ENCODE measurements at regions not wholly inside any gene's neighbourhood (a gene's known extent, or its start where the extent isn't known, plus 50 kb on each side); places are given as distances from the start of the nearest gene placed in this dataset.

DNA sequence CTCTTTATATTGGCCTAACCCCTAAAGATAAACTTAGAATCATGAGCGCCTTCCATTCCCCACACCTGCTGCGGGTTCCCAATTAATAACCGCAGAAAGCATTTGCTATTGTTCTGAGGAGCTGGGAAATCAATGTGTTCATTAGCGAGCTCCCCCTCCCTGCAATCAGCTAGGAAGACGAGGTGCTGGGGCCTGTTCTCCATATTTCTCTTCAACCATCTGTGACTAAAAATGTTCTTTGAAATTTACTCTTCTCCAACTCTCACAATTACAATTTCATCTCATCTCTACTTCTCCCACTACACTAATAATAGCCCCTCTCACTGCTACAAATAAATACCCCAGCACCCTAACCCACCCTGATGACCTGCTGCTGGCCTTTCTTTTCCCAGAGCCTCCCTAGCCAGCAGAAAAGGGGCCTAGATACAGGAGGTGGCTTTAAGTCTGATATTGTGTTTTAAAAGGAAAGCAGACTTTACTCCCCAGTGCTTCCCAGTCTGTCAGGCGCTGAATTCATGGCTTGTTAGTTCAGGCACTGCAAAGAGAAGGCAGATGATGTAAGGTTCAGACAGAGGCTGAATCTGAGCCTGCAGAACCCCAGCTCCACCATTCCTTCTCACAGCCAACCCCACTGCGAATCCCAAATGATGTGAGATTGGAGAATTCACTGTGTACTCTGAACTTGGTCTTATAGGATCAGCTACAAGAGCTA lies 477.5 kb upstream of the DAB1 start:
- no peak for DNase-seq

- DNase-seq, result no peak
Measured at GRCh38 chr1:57898531-57898930, 474.7 kb upstream of the DAB1 start.

DNA sequence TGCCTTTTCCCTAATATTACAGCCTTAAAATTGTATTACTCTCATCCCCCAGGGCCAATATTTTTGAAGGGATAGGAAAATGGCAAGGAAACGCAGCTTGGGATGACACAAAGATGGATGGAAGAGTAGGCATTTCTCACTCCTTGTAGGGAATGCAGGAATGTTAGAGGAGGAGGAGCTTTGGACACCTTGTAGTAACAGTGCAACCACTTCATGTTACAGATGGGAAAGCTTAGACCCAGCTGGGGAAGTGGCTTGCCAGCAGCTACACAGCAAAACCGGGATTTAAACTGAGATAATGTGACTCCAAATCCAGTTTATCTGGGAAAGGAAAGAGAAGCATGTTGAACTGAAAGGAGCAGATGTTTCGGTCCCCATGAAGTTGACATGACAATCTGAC lies 473.7 kb upstream of the DAB1 start:
- no peak for DNase-seq

DNA sequence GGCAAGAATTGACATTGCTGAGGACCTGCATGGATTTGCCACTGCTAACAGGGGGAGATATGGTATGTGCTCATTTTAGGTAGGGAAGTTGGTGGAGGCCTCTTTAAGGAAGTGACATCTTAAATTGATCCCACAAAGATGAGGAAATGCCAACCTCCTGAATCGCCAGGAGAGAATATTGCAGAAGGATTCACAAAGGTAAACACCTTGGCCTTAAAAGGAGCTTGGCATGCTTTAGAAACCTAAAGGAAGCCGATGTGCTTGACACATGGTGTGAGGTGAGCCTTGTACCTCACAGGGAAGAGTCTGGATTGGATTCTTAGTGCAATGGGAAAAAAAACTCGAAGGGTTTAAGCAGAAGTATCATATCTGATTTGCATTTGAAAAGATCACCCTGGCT lies 470.5 kb upstream of the DAB1 start:
- no peak for DNase-seq

DNA sequence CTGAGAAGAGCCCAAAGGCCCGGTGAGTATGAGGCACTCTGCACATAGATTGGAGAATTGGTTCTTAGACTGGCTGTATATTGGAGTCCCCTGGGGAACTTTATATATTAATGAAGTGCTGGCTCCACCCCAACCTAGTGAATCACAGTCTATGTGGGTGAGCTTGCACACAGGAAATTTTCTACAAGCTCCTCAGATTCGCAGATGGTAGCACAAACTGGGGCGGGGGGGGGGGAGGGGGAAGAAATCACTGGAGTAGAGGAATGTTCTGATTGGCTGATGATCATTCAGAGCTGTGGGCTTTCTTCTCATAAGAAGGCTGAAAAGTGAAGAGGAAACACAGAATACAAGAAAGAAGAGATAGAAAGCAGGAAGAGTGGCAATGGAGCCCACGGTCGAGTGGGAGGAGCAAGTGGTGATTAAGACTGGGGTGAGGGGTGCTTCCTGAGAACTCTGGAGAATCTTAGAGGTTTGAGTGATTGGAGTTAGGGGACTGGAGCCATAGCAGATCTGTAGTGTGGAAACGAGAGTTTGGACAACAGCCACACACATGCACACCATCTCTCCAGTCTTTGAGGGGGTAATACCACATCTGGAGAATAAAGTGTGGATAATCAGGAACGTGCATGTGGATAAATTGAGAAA lies 465.9 kb upstream of the DAB1 start:
- no peak for DNase-seq

- DNase-seq, result no peak
Measured at GRCh38 chr1:57887964-57888491, 464.2 kb upstream of the DAB1 start.

DNA sequence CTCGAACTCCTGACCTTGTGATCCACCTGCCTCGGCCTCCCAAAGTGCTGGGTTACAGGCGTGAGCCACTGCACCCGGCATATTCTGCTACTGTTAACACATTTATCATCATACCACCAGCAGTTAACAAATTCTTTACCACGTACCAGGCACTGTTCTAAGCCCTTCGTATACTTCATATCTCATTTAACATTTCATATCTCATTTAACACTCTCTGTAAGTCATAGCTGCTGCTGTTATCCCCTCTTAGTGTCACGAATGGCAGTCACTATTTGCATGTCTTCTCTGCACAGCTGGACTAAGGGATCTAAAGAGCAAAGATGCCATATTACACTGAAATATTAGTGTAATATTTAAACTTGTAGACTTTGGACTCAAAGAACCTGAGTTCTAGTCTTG lies 462.5 kb upstream of the DAB1 start:
- no peak for DNase-seq

DNA sequence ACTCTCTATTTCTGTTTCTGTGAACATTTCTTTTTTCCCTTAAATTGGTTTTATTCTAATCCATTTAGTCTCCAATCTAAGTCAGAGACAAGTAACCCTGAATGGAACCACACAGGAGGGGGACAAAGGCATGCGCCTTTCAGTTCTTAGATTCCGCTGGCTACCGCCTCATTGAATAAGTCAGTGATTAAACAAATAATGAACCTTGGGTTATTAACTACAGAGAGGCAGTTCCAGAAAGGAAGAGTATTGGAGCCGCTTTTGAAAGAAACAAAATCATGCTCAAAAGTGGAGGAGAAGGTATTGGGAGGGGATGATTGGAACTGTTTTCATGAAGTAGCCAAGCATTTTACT lies 459.8 kb upstream of the DAB1 start:
- DNase-seq, result no peak

GRCh38 chr1:57882934-57883641 lies 459.2 kb upstream of the DAB1 start:
- DNase-seq, result no peak

- DNase-seq, result no peak
Measured at GRCh38 chr1:57882072-57882471, 458.2 kb upstream of the DAB1 start.

DNA sequence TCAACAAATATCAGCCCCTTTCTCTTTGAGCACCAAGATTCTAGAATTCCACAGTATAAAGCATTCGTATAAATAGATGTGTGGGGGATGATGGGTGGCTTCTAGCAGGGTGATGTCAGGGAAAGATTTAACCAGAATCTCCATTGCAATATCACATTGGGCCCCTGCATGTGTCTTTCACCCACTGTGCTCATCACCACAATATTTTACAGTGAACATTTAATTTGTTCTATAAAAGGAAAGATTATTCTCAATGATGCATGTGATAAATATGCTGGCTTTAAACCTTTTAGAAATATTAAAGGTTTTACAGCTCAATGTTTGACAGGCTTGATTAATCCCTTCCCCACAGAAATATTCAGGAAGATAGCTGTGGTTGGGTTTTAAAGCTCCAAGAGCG lies 457.8 kb upstream of the DAB1 start:
- DNase-seq, result no peak

GRCh38 chr1:57879700-57880099 lies 455.8 kb upstream of the DAB1 start:
- no peak for DNase-seq

DNA sequence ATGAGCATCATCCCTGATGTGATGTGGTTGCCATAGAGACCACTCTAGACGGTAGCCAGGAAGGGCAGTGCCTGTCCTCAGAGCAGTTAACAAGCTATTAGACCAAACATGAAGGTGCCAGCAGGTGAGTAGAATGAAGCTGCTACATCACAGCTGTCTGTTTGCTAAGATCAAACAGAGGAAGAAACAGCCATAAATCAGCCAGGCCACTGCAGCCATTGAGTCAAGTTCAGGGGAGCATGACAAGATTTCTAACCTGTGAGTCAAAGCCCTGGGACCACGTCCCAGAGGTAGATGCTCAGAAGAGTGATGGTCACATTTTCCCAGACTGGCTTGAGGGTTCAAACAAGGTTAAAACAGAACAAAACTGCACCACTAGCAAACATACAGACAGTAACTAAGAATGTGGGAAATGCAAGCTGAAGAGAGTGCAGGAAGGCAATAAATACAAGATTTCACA lies 450.6 kb upstream of the DAB1 start:
- DNase-seq, result no peak

DNA sequence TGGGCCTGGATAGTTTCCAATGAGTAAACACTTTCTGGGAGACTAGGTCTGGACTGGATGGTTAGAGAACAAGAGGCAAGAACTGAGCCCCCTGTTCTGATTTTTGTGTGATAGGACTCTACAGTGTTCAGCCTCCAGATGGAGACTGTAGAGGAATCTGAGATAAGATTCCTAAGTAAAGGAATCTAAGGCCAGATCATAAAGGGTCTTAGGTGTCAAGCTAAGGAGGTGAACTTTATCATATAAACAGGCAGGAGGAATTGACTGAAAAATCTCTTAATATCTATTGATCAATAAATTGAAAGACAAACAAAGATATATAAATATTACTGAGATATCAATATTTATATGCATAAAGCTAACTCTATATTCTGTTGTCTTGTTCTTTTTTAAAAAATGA lies 449.1 kb upstream of the DAB1 start:
- DNase-seq, result no peak

DNA sequence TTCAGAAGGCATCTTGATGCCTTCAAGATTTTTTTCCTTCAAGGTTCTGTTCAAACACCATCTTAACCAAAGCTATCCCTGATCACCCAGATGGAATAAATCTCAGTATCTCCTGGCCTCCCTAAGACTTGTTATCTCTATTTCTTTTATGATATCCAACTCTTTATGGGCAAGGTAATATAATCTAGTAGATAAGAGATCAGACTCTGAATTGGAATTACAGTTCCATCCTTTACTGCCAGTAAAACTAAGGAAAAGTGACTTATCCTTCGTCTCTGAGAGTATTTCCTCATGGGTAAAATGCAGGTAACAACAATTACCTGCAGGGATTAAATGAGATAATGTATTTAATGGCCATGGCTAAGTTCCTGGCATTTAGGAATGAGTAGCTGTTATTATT lies 445.0 kb upstream of the DAB1 start:
- no peak for DNase-seq

- no peak for DNase-seq
Measured at GRCh38 chr1:57868239-57868638, 444.4 kb upstream of the DAB1 start.

DNA sequence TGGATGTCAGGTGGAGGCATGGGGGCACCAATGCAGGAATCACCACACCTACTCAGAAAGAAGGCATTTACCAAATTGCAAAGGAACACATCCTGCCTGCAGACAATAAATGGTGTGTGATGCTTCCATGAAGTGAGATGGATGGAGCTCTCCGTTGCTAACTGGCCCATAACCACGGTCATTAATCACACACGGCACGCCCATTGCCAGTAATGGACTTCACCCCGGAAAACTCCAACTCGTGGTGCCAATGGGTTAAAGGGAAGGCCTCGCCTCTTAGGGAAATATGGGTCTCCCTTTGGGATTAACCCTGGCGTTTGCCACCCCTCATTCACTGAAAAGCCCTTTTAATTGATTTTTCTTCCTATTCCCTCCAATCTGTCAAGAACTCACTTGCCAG lies 443.1 kb upstream of the DAB1 start:
- no peak for DNase-seq

GRCh38 chr1:57860931-57861565 lies 437.2 kb upstream of the DAB1 start:
- DNase-seq, result no peak

DNA sequence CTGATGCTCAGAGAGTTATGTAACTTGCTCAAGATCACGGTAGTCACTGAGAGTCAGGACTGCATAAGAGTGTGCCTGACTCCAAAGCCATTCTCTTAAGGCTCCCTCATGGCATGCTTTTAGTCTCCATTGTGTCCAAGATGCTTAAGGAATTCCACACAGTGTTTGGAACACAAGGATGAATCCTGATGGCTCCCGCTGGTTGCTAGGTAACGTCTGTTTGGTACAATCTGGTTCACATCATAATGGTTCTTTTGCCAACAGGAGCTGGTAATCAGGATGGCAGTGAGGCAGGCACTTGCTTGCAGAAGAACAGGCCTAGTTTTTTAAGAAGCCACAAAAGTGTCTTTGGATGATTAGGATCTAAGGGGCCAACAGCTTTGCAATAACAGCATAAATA lies 436.5 kb upstream of the DAB1 start:
- DNase-seq, result no peak

DNA sequence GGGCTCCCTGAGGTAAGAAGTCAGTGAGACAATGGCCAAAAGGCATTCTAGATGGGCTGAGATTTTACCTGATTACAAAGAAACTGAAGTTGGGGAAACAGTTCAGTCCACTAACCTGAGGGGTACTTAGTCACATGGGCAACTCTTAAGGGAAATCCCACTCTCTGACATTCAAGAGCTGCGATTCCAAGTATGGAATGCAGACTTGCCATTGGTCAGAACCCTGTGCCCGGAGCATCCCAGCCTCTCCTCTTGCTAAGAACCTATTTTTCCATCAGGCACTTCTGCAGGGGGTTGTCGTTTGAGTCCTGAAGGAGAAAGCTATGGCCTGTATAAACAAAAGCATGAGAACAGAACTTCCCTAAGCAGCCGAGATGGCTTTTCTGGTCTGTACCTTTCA lies 434.9 kb upstream of the DAB1 start:
- DNase-seq, result no peak

DNA sequence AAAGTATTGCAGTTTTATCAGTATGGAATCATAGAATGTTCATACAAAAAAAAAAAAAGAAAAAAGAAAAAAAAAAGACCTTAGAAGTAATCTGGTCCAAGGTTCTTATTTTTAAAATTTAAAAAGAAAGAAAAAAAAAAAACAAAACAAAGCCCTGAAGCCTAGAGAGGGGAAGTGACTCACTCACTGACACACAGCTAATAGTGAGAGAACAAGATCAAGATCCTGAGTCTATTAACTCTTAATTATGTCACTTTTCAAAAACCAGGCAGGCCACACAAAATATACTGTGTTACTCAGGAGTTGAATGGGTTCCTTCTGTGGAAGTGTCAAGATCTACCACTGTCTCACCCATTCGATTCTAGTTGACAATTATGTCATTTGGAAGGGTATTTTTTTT lies 433.9 kb upstream of the DAB1 start:
- DNase-seq, result no peak

GRCh38 chr1:57854436-57854835 lies 430.6 kb upstream of the DAB1 start:
- DNase-seq, result no peak

- no peak for DNase-seq
Measured at GRCh38 chr1:57850176-57850940, 426.5 kb upstream of the DAB1 start.

All from stimulated activated CD4-positive, alpha-beta T cell treated with anti-CD3 and anti-CD28 coated beads, Interleukin-15, amount 100 ng/mL, for 24 hours (primary cell).